ENCODE measurements at regions not wholly inside any gene's neighbourhood (a gene's known extent, or its start where the extent isn't known, plus 50 kb on each side); places are given as distances from the start of the nearest gene placed in this dataset.
"Not testable (repeated sequence)": the region's sequence is repeated elsewhere in the genome, so short reads cannot be mapped to it uniquely, and the experiment has no call there.

DNA sequence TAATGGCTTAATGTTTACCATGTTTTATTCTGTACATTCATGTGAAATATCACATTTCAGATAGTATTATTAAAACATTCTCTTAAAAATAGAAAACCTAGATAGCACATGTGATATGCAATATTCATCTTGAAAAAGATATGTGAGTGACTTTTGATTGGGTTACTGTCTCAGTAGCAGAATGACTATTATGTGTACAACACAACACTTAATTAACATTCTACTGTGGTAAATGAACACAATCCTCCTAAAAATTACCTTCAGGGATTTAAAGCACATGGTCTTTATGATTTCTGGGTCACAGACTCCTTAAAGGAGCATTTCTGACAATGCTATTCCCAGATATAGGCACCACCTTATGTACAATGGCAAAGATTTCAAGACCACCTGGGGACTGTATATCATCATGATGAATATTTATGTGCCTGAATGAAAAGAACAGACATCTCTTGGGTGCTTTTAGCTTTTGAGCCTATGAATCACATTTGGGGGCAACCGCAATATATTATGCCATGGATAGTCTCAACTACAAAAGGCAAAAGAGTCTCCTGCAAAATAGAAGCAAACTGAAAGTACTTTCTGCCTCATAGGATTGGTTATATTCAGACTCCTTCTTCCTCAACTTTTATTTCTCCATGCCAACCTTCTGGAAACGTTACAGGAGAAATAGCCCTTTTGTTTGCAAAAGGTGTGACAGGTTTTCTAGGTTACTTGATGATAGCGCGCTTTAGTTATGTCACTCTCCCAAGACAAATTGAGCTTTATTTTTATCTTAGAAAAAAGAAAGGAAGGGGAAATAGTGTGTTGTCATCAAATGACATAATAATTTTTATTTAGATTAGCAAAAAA is 259.0 kb downstream of the CALCRL start:
- Mint-ChIP-seq H3K9me3 (no peaks in the 10 kb centered on the region), H3K4me3 (no peak overlapping the region), H3K4me1 (peaks cover 9% of the 10 kb centered on the region), H3K27me3 (ENCODE audit: insufficient read depth, low read depth) (no peaks in the 10 kb centered on the region), H3K27ac (no peak overlapping the region), H3K36me3 (no peaks in the 10 kb centered on the region)
- H3K9ac ChIP-seq, result no peak overlapping the region
- no peaks in the 10 kb centered on the region for H3K9me3 ChIP-seq (ENCODE audit: low read depth)
- no peak overlapping the region for H2AFZ ChIP-seq (replicated peaks)
- H3K4me1 ChIP-seq, result no peaks in the 10 kb centered on the region
- no peak overlapping the region for H3K4me3 ChIP-seq
- H3K27me3 ChIP-seq, result no peaks in the 10 kb centered on the region
- H3F3A ChIP-seq (ENCODE audit: low read depth), result no peaks in the 10 kb centered on the region
- H3K79me2 ChIP-seq (ENCODE audit: low read depth), result no peaks in the 10 kb centered on the region
- H4K20me1 ChIP-seq (ENCODE audit: low read depth), result no peaks in the 10 kb centered on the region
- DNase-seq (ENCODE audit: low spot score), result no peak
- no peak overlapping the region for H3K27ac ChIP-seq
- no peak overlapping the region for H3K4me2 ChIP-seq
- no peaks in the 10 kb centered on the region for H3K36me3 ChIP-seq
- TF ChIP-seq, protein P1, sequence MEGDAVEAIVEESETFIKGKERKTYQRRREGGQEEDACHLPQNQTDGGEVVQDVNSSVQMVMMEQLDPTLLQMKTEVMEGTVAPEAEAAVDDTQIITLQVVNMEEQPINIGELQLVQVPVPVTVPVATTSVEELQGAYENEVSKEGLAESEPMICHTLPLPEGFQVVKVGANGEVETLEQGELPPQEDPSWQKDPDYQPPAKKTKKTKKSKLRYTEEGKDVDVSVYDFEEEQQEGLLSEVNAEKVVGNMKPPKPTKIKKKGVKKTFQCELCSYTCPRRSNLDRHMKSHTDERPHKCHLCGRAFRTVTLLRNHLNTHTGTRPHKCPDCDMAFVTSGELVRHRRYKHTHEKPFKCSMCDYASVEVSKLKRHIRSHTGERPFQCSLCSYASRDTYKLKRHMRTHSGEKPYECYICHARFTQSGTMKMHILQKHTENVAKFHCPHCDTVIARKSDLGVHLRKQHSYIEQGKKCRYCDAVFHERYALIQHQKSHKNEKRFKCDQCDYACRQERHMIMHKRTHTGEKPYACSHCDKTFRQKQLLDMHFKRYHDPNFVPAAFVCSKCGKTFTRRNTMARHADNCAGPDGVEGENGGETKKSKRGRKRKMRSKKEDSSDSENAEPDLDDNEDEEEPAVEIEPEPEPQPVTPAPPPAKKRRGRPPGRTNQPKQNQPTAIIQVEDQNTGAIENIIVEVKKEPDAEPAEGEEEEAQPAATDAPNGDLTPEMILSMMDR (IDR thresholded peaks at IDR 0.05), result no peak
- TF ChIP-seq EZH2phosphoT487 (IDR thresholded peaks at IDR 0.05) (no peak), EZH2 (IDR thresholded peaks at IDR 0.05) (no peak)

DNA sequence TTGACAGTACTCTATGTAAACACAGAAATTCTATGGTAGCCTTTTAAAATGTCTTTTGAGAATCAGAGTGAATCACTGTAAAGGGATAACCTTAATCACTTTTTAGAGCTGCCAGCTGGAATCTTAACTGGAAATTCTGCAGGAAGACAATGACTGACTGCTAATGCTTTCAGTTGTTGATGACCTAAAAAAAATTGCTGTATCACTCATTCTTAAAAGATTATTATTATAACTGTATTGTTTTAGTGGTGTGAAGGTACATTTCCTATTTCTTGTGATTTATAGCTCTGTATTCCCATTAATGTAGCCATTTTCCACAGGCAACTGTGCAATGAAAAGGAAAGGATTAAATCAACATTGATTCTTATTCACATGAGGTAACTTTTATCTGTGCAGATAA is 260.5 kb downstream of the CALCRL start:
- H3K4me3 Mint-ChIP-seq, result no peak overlapping the region
- Histone ChIP-seq H3F3A (ENCODE audit: low read depth) (no peaks in the 10 kb centered on the region), H3K79me2 (ENCODE audit: low read depth) (no peaks in the 10 kb centered on the region), H4K20me1 (ENCODE audit: low read depth) (no peaks in the 10 kb centered on the region), H3K27ac (no peak overlapping the region), H3K9ac (no peak overlapping the region), H3K27me3 (no peaks in the 10 kb centered on the region), H3K4me2 (no peak overlapping the region), H3K4me1 (no peaks in the 10 kb centered on the region), H3K9me3 (ENCODE audit: low read depth) (no peaks in the 10 kb centered on the region), H2AFZ (replicated peaks) (no peak overlapping the region), H3K4me3 (no peak overlapping the region), H3K36me3 (no peaks in the 10 kb centered on the region)
- H3K27ac Mint-ChIP-seq, result no peak overlapping the region
- peaks cover 13% of the 10 kb centered on the region for H3K9me3 Mint-ChIP-seq
- no peaks in the 10 kb centered on the region for H3K27me3 Mint-ChIP-seq (ENCODE audit: insufficient read depth, low read depth)
- peaks cover 9% of the 10 kb centered on the region for H3K4me1 Mint-ChIP-seq
- peaks cover 2% of the 10 kb centered on the region for H3K36me3 Mint-ChIP-seq
- no peak for TF ChIP-seq EZH2phosphoT487 (IDR thresholded peaks at IDR 0.05)
- no peak for TF ChIP-seq EZH2 (IDR thresholded peaks at IDR 0.05)
- TF ChIP-seq, protein P1 (IDR thresholded peaks at IDR 0.05), result no peak
- no peak for DNase-seq (ENCODE audit: low spot score)

DNA sequence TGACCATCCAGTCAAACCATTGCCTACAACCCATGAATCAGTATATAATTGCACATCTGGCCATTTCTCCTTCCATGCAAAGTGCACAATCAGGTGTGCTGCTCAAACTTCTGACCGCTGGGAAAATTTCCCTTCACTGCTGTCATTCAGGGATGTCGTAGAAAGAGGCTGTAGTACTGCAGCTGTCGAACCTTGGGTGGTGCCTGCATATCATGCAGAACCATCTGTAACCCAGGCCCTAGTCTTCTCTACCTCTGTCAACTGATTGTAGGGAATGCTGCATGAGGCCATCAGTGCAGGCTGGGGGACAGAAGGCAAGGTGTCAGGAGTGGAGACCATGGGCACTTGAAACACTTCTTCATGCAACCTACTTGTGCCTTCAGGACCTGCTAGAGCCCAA is 267.5 kb downstream of the CALCRL start:
- no peaks in the 10 kb centered on the region for H3K9me3 ChIP-seq (ENCODE audit: low read depth)
- Mint-ChIP-seq H3K27me3 (ENCODE audit: insufficient read depth, low read depth) (no peaks in the 10 kb centered on the region), H3K9me3 (peaks cover 13% of the 10 kb centered on the region), H3K4me3 (no peak overlapping the region), H3K36me3 (peaks cover 2% of the 10 kb centered on the region), H3K27ac (no peak overlapping the region), H3K4me1 (no peaks in the 10 kb centered on the region)
- no peak overlapping the region for H3K4me3 ChIP-seq
- no peak overlapping the region for H3K4me2 ChIP-seq
- no peaks in the 10 kb centered on the region for H3K79me2 ChIP-seq (ENCODE audit: low read depth)
- H3K36me3 ChIP-seq, result no peaks in the 10 kb centered on the region
- H3K27ac ChIP-seq, result no peak overlapping the region
- no peak overlapping the region for H3K9ac ChIP-seq
- no peaks in the 10 kb centered on the region for H4K20me1 ChIP-seq (ENCODE audit: low read depth)
- H3K4me1 ChIP-seq, result no peaks in the 10 kb centered on the region
- no peaks in the 10 kb centered on the region for H3K27me3 ChIP-seq
- DNase-seq (ENCODE audit: low spot score), result no peak
- no peak overlapping the region for H2AFZ ChIP-seq (replicated peaks)
- no peaks in the 10 kb centered on the region for H3F3A ChIP-seq (ENCODE audit: low read depth)
- TF ChIP-seq EZH2phosphoT487 (IDR thresholded peaks at IDR 0.05) (no peak), EZH2 (IDR thresholded peaks at IDR 0.05) (no peak)
- TF ChIP-seq, protein P1 (IDR thresholded peaks at IDR 0.05), result no peak

DNA sequence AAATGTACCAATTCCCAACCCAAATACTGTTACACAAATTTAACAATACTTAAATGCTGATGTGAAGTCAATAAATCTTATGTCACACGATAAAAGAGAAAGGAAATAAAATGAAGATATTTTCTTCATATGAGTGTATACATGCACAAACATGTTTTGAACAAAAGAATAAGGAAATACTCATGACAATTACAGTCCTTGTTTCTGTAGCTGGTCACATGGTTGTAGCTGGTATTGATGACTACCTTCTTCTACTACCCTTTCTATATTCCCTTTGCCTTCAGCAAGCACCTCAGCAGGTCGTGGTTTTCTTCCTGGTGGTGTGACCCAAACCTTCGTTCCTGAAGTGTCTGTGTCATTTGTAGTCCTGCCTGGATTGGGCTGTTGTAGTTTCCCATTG is 269.2 kb downstream of the CALCRL start:
- not testable (repeated sequence) for H3K4me3 ChIP-seq; H3K36me3 ChIP-seq; H3K4me1 Mint-ChIP-seq; H3K4me2 ChIP-seq; H2AFZ ChIP-seq (replicated peaks); H3K4me1 ChIP-seq; DNase-seq (ENCODE audit: low spot score); H3K9ac ChIP-seq; H3K9me3 ChIP-seq (ENCODE audit: low read depth); H3K27me3 Mint-ChIP-seq (ENCODE audit: insufficient read depth, low read depth); H3K27ac ChIP-seq; H3K27me3 ChIP-seq; H3F3A ChIP-seq (ENCODE audit: low read depth); H4K20me1 ChIP-seq (ENCODE audit: low read depth); H3K79me2 ChIP-seq (ENCODE audit: low read depth); H3K4me3 Mint-ChIP-seq; H3K36me3 Mint-ChIP-seq; H3K27ac Mint-ChIP-seq
- peaks cover 13% of the 10 kb centered on the region for H3K9me3 Mint-ChIP-seq

All from neural progenitor cell (in vitro differentiated cells).